DND-41 (cell line): ENCODE measurements at regions not wholly inside any gene's neighbourhood (a gene's known extent, or its start where the extent isn't known, plus 50 kb on each side); places are given as distances from the start of the nearest gene placed in this dataset.

Source experiments
- EZH2 ChIP-seq: IDR thresholded peaks from 3 replicates; pipeline ENCODE4 v1.6.1; 2012; ENCODE audit warnings: borderline replicate concordance, low read depth, mild to moderate bottlenecking, moderate library complexity, low read length, inconsistent platforms; ENCODE audit not compliant: severe bottlenecking
- TF ChIP-seq, protein P1 (sequence below): IDR thresholded peaks from 2 replicates; pipeline ENCODE4 v1.5.1; 2012; ENCODE audit warnings: borderline replicate concordance, low read length, moderate library complexity, mild to moderate bottlenecking; ENCODE audit not compliant: poor library complexity, severe bottlenecking; ENCODE audit errors: extremely low read depth

DNA sequence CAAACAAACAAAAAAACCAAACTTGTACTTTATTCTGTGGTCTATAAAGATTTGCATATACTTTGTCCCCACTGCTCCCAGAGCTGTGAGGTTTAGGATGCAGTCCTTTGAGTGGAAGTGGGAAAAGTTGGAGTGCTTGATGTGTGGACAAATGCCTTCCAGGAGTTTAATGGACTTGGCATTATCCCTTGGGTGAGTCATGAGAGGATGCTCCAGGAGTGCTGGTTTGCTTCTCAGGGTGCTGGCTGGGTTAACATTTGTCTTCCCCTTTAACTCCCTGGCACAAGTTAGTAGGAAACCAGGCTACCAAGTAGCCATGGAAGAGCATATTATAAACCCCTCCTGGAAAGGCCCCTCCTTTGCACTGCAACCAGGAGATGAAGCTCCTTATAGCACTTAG lies 417.4 kb upstream of the RIOK2 start:
- TF ChIP-seq, protein P1, sequence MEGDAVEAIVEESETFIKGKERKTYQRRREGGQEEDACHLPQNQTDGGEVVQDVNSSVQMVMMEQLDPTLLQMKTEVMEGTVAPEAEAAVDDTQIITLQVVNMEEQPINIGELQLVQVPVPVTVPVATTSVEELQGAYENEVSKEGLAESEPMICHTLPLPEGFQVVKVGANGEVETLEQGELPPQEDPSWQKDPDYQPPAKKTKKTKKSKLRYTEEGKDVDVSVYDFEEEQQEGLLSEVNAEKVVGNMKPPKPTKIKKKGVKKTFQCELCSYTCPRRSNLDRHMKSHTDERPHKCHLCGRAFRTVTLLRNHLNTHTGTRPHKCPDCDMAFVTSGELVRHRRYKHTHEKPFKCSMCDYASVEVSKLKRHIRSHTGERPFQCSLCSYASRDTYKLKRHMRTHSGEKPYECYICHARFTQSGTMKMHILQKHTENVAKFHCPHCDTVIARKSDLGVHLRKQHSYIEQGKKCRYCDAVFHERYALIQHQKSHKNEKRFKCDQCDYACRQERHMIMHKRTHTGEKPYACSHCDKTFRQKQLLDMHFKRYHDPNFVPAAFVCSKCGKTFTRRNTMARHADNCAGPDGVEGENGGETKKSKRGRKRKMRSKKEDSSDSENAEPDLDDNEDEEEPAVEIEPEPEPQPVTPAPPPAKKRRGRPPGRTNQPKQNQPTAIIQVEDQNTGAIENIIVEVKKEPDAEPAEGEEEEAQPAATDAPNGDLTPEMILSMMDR, result no peak
- no peak for TF ChIP-seq EZH2
